Activated B cell treated with CpG ODN at 0.5 μM for 24 hours (primary cell): ENCODE measurements at regions not wholly inside any gene's neighbourhood (a gene's known extent, or its start where the extent isn't known, plus 50 kb on each side); places are given as distances from the start of the nearest gene placed in this dataset.

Experiments
- ATAC-seq: fragments of 200-7000 bp; cut with Tn5 transposase; one replicate; pipeline ENCODE4 v1.10.0; 2021; ENCODE audit warnings: low read depth, mild to moderate bottlenecking, moderate library complexity
- CTCF ChIA-PET: fragments of 350-600 bp; sonication (Branson Sonifier 250); formaldehyde crosslinking; loops from one replicate; lab custom pipeline; 2021; ENCODE audit warnings: antibody characterized with exemption; lab: Charles Lee
- POLR2A ChIA-PET: fragments of 350-600 bp; sonication (Branson Sonifier 250); formaldehyde crosslinking; loops from one replicate; lab custom pipeline; 2021; ENCODE audit warnings: antibody characterized with exemption; lab: Charles Lee
- DNase-seq: peaks from one replicate; pipeline ENCODE4 v3.0.0; 2022
- H3K27ac Mint-ChIP-seq: one replicate; pipeline ENCODE4 v1.8.0; 2020; ENCODE audit warnings: mixed read lengths
- H3K27me3 Mint-ChIP-seq: one replicate; pipeline ENCODE4 v1.8.0; 2021; ENCODE audit warnings: mixed read lengths
- H3K36me3 Mint-ChIP-seq: one replicate; pipeline ENCODE4 v1.8.0; 2021; ENCODE audit warnings: low read depth, mixed read lengths
- H3K4me1 Mint-ChIP-seq: one replicate; pipeline ENCODE4 v1.8.0; 2021; ENCODE audit warnings: mixed read lengths
- H3K4me3 Mint-ChIP-seq: one replicate; pipeline ENCODE4 v1.8.0; 2020; ENCODE audit warnings: mild to moderate bottlenecking, mixed read lengths
- H3K9me3 Mint-ChIP-seq: one replicate; pipeline ENCODE4 v1.8.0; 2020; ENCODE audit warnings: mixed read lengths
- intact Hi-C: fragments of 100-400 bp; cut with micrococcal nuclease; formaldehyde crosslinking; loops from one replicate; pipeline ENCODE4 v1.15.1; 2024
- TF ChIP-seq, protein P1 (sequence below): fragments of 200-600 bp; IDR thresholded peaks from one replicate; pipeline ENCODE4 v1.8.0; 2022; ENCODE audit warnings: antibody characterized with exemption, mild to moderate bottlenecking

DNA sequence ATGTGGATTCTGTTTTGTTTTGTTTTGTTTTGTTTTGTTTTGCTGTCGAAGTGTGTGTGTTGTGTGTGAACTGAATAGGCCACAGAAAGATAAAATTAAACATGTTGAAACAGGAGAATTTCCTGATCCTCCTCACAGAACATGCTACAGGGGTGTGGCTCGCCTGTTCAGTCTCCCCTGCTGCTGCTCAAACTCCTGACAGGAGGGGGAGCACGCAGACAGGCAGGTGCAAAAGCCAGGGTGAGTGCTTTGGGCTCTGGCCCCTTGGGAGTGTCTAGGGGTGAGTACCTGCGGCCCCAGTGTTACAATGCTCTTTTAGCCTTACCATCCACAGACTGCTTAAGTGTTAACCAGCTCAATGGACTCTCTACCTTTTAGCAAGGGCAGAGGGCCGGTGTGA lies 473.5 kb downstream of the MAT2B start:
- DNase-seq (no peak), ATAC-seq (no peak)
- Mint-ChIP-seq H3K4me3 (no peak overlapping the region), H3K27me3 (no peaks in the 10 kb centered on the region), H3K36me3 (no peaks in the 10 kb centered on the region), H3K4me1 (peaks cover 8% of the 10 kb centered on the region), H3K9me3 (peaks cover 4% of the 10 kb centered on the region), H3K27ac (no peak overlapping the region)
- TF ChIP-seq, protein P1, sequence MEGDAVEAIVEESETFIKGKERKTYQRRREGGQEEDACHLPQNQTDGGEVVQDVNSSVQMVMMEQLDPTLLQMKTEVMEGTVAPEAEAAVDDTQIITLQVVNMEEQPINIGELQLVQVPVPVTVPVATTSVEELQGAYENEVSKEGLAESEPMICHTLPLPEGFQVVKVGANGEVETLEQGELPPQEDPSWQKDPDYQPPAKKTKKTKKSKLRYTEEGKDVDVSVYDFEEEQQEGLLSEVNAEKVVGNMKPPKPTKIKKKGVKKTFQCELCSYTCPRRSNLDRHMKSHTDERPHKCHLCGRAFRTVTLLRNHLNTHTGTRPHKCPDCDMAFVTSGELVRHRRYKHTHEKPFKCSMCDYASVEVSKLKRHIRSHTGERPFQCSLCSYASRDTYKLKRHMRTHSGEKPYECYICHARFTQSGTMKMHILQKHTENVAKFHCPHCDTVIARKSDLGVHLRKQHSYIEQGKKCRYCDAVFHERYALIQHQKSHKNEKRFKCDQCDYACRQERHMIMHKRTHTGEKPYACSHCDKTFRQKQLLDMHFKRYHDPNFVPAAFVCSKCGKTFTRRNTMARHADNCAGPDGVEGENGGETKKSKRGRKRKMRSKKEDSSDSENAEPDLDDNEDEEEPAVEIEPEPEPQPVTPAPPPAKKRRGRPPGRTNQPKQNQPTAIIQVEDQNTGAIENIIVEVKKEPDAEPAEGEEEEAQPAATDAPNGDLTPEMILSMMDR, result no peak
- CTCF ChIA-PET, result no interaction called here
- intact Hi-C loops, result no loop called here
- POLR2A ChIA-PET, result no interaction called here

DNA sequence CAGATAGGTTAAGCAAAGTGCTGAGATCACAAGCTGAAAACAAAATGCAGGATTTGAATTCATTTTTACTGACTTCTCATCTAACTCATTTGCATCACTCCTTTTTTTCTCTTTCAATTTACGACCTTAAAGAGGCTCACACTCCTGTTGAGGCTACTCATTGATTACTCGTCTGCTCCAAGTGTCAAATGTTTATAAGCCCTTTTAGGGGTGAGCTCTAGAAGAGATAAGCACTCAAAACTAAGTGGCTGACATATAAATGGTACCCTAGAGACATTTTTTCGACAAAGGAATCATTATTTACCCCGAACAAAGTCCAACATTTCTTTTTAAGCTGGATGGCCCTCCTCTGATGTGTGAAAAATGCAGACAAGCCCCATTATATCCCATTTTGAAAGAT lies 483.1 kb downstream of the MAT2B start:
- intact Hi-C loops, result no loop called here
- Mint-ChIP-seq H3K4me1 (no peaks in the 10 kb centered on the region), H3K9me3 (no peaks in the 10 kb centered on the region), H3K36me3 (no peaks in the 10 kb centered on the region), H3K27me3 (no peaks in the 10 kb centered on the region), H3K4me3 (no peak overlapping the region), H3K27ac (no peak overlapping the region)
- DNase-seq (no peak), ATAC-seq (no peak)
- TF ChIP-seq, protein P1, result no peak
- POLR2A ChIA-PET, result no interaction called here
- CTCF ChIA-PET, result no interaction called here

DNA sequence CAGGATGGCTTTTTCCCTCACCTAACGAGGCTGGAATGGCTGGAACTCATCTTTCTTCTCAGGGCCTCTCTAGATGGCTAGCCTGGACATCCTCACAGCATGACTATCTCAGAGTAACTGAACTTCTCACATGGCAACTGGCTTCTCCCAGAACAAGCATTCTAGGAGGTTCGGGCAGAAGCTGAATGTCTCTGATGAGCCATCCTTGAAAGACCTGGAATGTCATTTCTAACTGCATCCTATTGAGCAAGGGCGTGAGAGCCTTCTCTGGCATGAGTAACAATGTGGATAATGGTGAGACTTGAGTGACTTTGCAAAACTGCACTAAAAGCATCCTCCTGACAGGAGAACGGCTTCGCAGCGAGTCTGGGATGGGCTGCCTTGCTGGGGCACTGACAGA lies 487.7 kb downstream of the MAT2B start:
- no peaks in the 10 kb centered on the region for H3K9me3 Mint-ChIP-seq
- CTCF ChIA-PET, result no interaction called here
- ATAC-seq, result no peak
- no peak overlapping the region for H3K4me3 Mint-ChIP-seq
- TF ChIP-seq, protein P1, result no peak
- H3K36me3 Mint-ChIP-seq, result no peaks in the 10 kb centered on the region
- no peaks in the 10 kb centered on the region for H3K4me1 Mint-ChIP-seq
- DNase-seq, result no peak
- intact Hi-C loops, result no loop called here
- H3K27ac Mint-ChIP-seq, result no peak overlapping the region
- POLR2A ChIA-PET, result no interaction called here
- H3K27me3 Mint-ChIP-seq, result no peaks in the 10 kb centered on the region

DNA sequence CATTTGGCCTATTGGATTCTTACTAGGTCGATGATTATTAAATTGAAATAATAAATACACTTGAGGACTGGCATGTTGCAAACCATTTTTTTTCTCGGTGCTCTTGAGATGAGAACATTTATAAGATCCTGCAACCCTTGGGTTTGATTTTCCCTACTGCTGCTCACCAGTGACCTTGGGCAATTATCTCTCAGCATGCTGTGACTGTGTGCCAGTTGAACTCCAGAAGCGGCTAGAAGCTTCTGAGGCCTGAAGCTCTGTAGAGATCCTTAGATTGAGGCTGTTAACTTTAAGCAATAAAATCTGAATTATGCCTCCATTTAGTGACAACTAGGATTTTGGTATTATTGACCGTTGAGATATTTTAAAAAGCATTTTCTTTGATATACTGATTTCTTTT lies 489.8 kb downstream of the MAT2B start:
- CTCF ChIA-PET, result no interaction called here
- no peak overlapping the region for H3K4me3 Mint-ChIP-seq

DNA sequence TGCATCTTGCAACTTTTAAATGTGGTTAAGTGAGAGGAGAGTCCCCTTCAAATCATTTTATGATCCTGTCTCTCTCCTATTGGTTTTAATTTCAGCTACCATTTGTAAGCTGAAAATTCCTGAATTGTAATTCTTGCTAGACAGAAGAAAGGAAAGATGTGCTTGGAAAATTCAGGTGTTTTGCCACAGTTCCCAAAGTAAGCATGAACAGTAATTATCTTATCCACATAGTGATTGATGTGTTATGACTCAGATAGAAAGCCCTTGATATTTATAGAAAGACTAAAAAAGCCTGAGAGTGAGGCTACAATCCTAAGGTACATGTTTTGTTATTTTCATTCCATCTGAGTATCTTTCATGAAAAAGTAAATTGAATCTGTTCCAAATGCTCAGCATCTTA lies 492.5 kb downstream of the MAT2B start:
- intact Hi-C loops, result no loop called here
- H3K9me3 Mint-ChIP-seq, result no peaks in the 10 kb centered on the region
- H3K36me3 Mint-ChIP-seq, result no peaks in the 10 kb centered on the region
- peaks cover 2% of the 10 kb centered on the region for H3K4me1 Mint-ChIP-seq
- H3K27ac Mint-ChIP-seq, result no peak overlapping the region
- H3K4me3 Mint-ChIP-seq, result no peak overlapping the region
- ChIA-PET POLR2A (no interaction called here), CTCF (interaction anchor here (1.0 kb wide), 1 partner anchor 15 kb away, joined by 5 read pairs; no protein-coding TSS in a partner anchor)
- TF ChIP-seq, protein P1, result no peak
- H3K27me3 Mint-ChIP-seq, result no peaks in the 10 kb centered on the region
- DNase-seq (no peak), ATAC-seq (no peak)

More for the DNA sequence above, 489.8 kb downstream of the MAT2B start:
- no peaks in the 10 kb centered on the region for H3K36me3 Mint-ChIP-seq
- H3K9me3 Mint-ChIP-seq, result no peaks in the 10 kb centered on the region
- intact Hi-C loops, result no loop called here
- H3K27me3 Mint-ChIP-seq, result no peaks in the 10 kb centered on the region
- POLR2A ChIA-PET, result no interaction called here
- TF ChIP-seq, protein P1, result no peak
- peaks cover 2% of the 10 kb centered on the region for H3K4me1 Mint-ChIP-seq
- H3K27ac Mint-ChIP-seq, result no peak overlapping the region
- DNase-seq, result no peak
- ATAC-seq, result no peak
